ENCODE measurements at regions not wholly inside any gene's neighbourhood (a gene's known extent, or its start where the extent isn't known, plus 50 kb on each side); places are given as distances from the start of the nearest gene placed in this dataset.

DNA sequence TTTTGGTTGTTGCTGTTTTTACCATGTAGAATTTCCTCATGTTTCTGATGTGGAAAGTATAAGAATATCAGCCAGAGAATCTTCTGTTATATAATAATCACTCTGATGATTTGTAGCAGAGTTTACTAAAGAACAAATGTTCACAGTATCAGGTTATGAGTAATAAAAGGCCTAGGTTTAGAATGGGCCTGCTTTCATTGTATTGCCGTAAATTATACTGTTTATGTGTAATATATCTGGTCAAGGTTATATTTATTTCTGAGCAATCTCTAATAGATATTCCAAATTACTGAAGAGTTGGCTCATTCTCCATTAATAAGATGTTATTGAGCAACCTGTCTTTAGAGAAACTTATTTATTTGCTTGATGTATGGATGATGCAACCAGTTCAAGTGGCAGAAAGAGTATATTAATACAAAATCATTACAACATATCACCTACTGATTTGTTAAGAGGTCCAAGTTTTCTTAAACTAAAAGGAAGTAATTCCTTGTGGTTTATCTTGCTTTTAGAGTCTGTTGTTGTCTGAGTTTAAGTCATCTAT lies 649.4 kb upstream of the CXADR start:
- DNase-seq (ENCODE audit: low spot score) = no peak
- no peak overlapping the region for H3K27ac ChIP-seq
- TF ChIP-seq, protein P1, sequence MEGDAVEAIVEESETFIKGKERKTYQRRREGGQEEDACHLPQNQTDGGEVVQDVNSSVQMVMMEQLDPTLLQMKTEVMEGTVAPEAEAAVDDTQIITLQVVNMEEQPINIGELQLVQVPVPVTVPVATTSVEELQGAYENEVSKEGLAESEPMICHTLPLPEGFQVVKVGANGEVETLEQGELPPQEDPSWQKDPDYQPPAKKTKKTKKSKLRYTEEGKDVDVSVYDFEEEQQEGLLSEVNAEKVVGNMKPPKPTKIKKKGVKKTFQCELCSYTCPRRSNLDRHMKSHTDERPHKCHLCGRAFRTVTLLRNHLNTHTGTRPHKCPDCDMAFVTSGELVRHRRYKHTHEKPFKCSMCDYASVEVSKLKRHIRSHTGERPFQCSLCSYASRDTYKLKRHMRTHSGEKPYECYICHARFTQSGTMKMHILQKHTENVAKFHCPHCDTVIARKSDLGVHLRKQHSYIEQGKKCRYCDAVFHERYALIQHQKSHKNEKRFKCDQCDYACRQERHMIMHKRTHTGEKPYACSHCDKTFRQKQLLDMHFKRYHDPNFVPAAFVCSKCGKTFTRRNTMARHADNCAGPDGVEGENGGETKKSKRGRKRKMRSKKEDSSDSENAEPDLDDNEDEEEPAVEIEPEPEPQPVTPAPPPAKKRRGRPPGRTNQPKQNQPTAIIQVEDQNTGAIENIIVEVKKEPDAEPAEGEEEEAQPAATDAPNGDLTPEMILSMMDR (IDR thresholded peaks at IDR 0.05) = no peak
- H3K27me3 ChIP-seq = no peaks in the 10 kb centered on the region
- H3K4me1 ChIP-seq = no peaks in the 10 kb centered on the region
- H3K9me3 ChIP-seq = no peaks in the 10 kb centered on the region
- H3K36me3 ChIP-seq = no peaks in the 10 kb centered on the region
- no peak overlapping the region for H3K4me3 ChIP-seq

DNA sequence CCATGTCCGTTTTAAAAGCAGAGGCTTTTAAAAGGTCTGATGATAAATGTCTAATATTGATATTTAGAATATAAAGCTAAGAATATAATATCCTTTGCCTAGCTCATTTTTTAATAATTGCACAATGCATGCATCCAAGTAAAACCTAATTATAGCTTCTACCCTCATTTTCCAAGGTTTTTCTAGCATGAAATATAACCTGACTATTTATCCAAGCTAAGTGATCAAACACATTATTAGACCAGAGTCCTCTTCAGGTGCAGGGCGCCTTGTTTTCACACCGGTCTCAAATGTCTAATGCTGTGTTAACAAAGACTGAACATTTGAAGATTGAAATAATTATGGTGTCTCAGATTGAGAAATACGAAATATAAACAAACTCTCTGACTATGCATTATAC lies 648.9 kb upstream of the CXADR start:
- no peak for DNase-seq (ENCODE audit: low spot score)
- H3K36me3 ChIP-seq = no peaks in the 10 kb centered on the region
- TF ChIP-seq, protein P1 (IDR thresholded peaks at IDR 0.05) = no peak
- H3K27ac ChIP-seq = no peak overlapping the region
- no peaks in the 10 kb centered on the region for H3K4me1 ChIP-seq
- no peaks in the 10 kb centered on the region for H3K27me3 ChIP-seq
- no peak overlapping the region for H3K4me3 ChIP-seq
- no peaks in the 10 kb centered on the region for H3K9me3 ChIP-seq

DNA sequence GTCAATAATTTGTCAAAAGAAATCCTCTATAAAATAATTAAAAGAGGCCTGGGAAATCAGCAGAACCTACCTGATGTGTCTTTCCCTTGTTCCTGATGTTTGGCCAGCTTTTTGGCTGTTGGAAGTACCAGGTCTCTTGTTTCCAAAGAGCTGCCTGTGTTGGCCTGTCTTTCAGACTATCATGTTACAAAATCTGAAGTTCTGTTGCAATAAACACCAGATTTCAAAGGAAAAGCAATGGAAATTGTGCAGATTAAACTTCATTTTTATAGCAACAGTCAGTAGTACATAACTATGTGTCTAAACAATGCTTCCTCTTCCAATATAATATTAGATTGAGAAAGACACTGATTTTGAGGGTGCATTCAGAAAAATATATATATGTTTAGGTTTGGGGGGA lies 647.2 kb upstream of the CXADR start:
- no peaks in the 10 kb centered on the region for H3K9me3 ChIP-seq
- TF ChIP-seq, protein P1 (IDR thresholded peaks at IDR 0.05) = no peak
- no peak for DNase-seq (ENCODE audit: low spot score)

DNA sequence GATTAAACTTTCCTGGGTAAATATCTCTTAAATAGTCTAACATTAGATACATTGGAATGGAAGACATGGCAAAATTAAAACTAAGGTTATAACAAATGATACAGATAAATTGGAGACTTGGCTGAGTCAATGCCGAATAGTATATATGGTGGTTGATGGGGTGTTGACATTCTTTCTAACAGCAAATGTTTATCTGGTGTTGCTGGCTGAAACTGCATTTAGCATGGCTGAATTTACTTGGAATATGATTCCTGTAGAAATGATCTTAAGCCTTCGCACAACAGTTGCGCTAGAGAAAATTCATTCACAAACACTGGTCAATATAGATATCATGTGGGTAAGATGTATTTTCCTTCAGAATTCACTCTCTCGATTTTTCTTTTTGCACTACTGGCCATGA lies 646.0 kb upstream of the CXADR start:
- TF ChIP-seq, protein P1 (IDR thresholded peaks at IDR 0.05) = no peak
- no peaks in the 10 kb centered on the region for H3K9me3 ChIP-seq
- DNase-seq (ENCODE audit: low spot score) = no peak
- H3K4me3 ChIP-seq = no peak overlapping the region
- H3K36me3 ChIP-seq = no peaks in the 10 kb centered on the region
- no peaks in the 10 kb centered on the region for H3K4me1 ChIP-seq
- no peaks in the 10 kb centered on the region for H3K27me3 ChIP-seq
- H3K27ac ChIP-seq = no peak overlapping the region

More for the DNA sequence above, 647.2 kb upstream of the CXADR start:
- H3K27me3 ChIP-seq = no peaks in the 10 kb centered on the region
- no peak overlapping the region for H3K27ac ChIP-seq
- no peak overlapping the region for H3K4me3 ChIP-seq
- no peaks in the 10 kb centered on the region for H3K36me3 ChIP-seq
- no peaks in the 10 kb centered on the region for H3K4me1 ChIP-seq

DNA sequence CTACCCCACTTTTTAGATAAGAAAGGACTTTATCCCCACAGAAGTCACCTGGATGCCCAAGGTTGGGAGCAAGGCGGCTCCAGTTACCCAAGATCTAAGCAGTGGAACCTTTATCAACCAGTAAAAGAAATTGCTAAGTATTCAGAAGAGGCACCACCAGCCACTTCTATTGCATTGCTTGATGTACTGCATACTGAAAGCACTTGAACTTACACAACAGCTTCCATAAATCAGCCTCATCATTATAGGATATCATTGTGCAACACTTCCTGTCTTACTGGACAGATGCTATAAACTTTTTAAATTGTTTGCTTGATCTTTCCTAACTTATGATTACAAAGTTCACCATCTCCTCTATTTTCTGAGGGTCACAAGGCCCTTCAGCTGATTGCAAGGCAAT lies 642.7 kb upstream of the CXADR start:
- TF ChIP-seq, protein P1 (IDR thresholded peaks at IDR 0.05) = no peak
- DNase-seq (ENCODE audit: low spot score) = no peak

DNA sequence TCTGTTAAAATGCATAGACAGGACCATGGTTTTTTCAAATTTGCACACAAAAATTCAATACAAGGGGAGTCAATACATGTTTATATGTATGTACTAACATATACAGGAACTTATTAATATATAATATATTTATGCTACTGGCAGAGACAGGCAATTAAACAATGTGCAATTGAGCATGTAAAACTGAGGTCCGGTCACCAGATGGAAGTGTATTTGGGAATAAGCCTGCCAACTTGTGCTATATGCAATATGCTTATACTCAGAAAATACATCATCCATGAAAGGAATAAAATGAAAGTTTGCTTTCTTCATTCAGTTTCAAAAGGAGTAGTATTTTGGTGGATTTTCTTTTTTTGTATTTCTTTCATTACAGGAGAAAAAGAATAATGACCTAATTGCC lies 640.2 kb upstream of the CXADR start:
- no peaks in the 10 kb centered on the region for H3K9me3 ChIP-seq
- TF ChIP-seq, protein P1 (IDR thresholded peaks at IDR 0.05) = no peak
- no peak for DNase-seq (ENCODE audit: low spot score)

More for the DNA sequence above, 642.7 kb upstream of the CXADR start:
- H3K4me3 ChIP-seq = no peak overlapping the region
- no peak overlapping the region for H3K27ac ChIP-seq
- no peaks in the 10 kb centered on the region for H3K36me3 ChIP-seq
- no peaks in the 10 kb centered on the region for H3K27me3 ChIP-seq
- no peaks in the 10 kb centered on the region for H3K9me3 ChIP-seq
- no peaks in the 10 kb centered on the region for H3K4me1 ChIP-seq

More for the DNA sequence above, 640.2 kb upstream of the CXADR start:
- Histone ChIP-seq H3K4me1 (no peaks in the 10 kb centered on the region), H3K36me3 (no peaks in the 10 kb centered on the region), H3K27ac (no peak overlapping the region), H3K4me3 (no peak overlapping the region), H3K27me3 (no peaks in the 10 kb centered on the region)
